NCI-H128 (cell line): ENCODE measurements at regions not wholly inside any gene's neighbourhood (a gene's known extent, or its start where the extent isn't known, plus 50 kb on each side); places are given as distances from the start of the nearest gene placed in this dataset.

Experiments
- DNase-seq: peaks from one replicate; lab custom pipeline; 2025; ENCODE audit not compliant: unreplicated experiment; lab: John Stamatoyannopoulos, UW

DNA sequence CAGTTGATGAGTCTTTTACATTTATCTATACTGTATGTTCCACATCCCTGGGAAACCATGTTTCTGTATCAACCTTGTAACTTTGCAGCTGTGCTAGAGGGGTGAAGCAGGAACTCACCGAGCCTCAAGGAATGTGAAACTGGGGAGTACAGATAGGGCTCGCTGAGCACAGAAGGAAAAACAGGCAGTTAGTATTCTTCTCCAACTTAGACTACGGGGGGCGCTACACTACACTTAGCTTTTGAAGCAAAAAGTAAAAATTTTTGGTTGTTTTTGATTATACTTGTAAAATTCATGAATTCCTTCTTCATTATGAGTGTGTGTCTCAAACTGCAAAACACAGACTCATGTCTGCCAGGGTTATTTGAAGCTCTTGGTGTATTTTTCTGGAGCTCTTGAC is 132.7 kb upstream of the RGMA start:
- DNase-seq, result no peak

- DNase-seq, result no peak
These were observed 130.9 kb upstream of the RGMA start for GRCh38 chr15:93219859-93220420.

DNA sequence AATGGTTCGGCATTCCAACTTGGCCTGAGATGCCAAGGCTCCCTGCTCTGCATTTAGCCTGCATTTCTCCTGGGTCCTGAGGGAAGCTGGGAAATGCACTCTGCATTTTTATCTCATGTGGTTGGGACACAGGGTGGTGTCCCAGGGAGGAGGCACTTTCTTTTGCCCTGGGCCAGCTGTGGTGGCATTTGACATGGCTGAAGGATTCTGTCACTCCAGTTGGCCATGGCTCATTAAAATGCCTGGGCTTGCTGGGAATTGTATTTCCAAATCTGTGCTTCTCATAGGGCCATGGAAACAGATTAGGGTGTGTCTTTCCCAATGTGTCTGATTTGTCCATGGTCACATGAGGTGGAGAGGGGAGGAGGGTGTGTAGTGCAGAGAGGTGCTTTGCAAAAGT is 128.3 kb upstream of the RGMA start:
- no peak for DNase-seq

GRCh38 chr15:93214106-93214505 is 125.1 kb upstream of the RGMA start:
- no peak for DNase-seq

- no peak for DNase-seq
These were observed 124.3 kb upstream of the RGMA start for GRCh38 chr15:93213281-93213680.

- DNase-seq, result no peak
These were observed 123.6 kb upstream of the RGMA start for GRCh38 chr15:93212578-93212977.

GRCh38 chr15:93210995-93211394 is 122.0 kb upstream of the RGMA start:
- DNase-seq, result no peak

- DNase-seq, result no peak
These were observed 120.9 kb upstream of the RGMA start for GRCh38 chr15:93209690-93210445.

- DNase-seq, result no peak
These were observed 117.9 kb upstream of the RGMA start for GRCh38 chr15:93206893-93207292.

- no peak for DNase-seq
These were observed 116.4 kb upstream of the RGMA start for GRCh38 chr15:93205413-93205812.

GRCh38 chr15:93203036-93203435 is 114.0 kb upstream of the RGMA start:
- DNase-seq, result no peak

DNA sequence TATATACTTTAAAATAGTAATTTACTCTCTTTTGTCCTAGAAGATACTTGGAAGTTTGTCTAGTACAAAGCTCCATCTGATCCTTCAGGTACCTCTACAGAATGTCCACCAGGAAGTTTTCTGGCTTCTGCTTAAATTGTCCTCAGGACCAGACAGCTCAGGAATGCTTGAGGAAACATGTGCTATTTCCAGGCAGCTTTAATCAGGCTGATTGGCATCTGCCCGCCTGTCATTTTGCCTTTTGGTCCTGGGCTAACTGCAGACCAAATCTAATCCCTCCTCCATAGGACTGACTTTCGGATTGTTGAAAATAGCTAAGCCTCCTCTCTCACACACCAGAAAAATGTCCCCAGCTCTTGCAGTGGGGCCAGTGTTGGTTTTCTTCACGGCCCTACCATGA is 113.4 kb upstream of the RGMA start:
- no peak for DNase-seq

- no peak for DNase-seq
These were observed 112.9 kb upstream of the RGMA start for GRCh38 chr15:93201940-93202339.

DNA sequence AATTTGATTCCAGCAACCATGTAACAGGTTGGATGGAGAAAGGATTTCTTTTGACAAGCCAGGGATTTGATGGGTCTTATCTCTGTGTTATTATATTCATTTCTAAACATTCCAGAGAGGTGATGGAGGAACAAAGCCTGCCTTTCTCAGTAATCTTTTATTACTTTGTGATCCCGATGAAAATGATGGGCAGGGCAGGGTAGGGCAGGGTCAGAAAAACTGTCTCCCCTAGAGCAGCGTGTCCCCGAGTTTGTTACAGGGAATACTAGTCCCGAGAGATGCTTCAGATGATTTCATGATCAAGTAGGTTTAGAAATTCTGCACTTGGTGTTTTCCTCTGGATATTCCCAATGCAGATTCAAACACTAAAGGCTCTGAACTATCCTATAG is 111.8 kb upstream of the RGMA start:
- no peak for DNase-seq

- DNase-seq, result no peak
These were observed 111.2 kb upstream of the RGMA start for GRCh38 chr15:93200081-93200836.

- no peak for DNase-seq
These were observed 107.2 kb upstream of the RGMA start for GRCh38 chr15:93196135-93196670.

GRCh38 chr15:93195109-93195508 is 106.1 kb upstream of the RGMA start:
- no peak for DNase-seq

GRCh38 chr15:93190238-93190637 is 101.2 kb upstream of the RGMA start:
- no peak for DNase-seq

- DNase-seq, result no peak
These were observed 100.5 kb upstream of the RGMA start for GRCh38 chr15:93189561-93189960.

DNA sequence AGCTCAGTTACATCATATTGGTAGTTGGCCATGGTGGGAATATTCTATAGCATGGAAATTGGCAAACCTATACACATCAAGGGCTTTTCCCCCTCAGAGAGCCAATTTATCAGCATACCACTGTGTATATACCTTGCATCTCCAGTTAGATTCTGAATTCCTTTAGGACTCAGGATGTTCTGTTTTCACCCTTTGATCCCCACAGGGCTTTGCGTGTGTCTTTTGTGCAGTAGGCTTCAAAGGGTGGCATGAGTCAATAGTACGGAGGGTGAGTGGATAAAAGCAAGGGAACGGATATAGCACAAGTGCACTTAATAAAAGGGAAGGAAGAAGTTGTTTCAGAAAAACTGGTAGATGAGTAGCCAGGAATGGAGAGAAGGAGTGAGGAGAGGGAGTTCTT is 99.2 kb upstream of the RGMA start:
- no peak for DNase-seq

GRCh38 chr15:93185796-93186195 is 96.8 kb upstream of the RGMA start:
- DNase-seq, result no peak

GRCh38 chr15:93182703-93183205 is 93.7 kb upstream of the RGMA start:
- no peak for DNase-seq
